SK-N-SH treated with all-trans-retinoic acid at 6 μM for 48 hours (cell line): ENCODE measurements at regions not wholly inside any gene's neighbourhood (a gene's known extent, or its start where the extent isn't known, plus 50 kb on each side); places are given as distances from the start of the nearest gene placed in this dataset.
"Not testable (repeated sequence)": the region's sequence is repeated elsewhere in the genome, so short reads cannot be mapped to it uniquely, and the experiment has no call there.

ENCODE experiments used
- ATAC-seq: fragments of 200-7000 bp; cut with Tn5 transposase; 3 replicates; pipeline ENCODE4 v1.9.1; 2020; ENCODE audit warnings: mild to moderate bottlenecking, moderate library complexity
- ARNTL ChIP-seq: fragments of 450-650 bp; formaldehyde crosslinking; IDR thresholded peaks from 2 replicates; pipeline ENCODE4 v1.5.0; 2020; ENCODE audit warnings: low read depth, mild to moderate bottlenecking, moderate library complexity, borderline replicate concordance
- BACH2 ChIP-seq: fragments of 250-450 bp; sonication (Bioruptor Pico); IDR thresholded peaks from 2 replicates; pipeline ENCODE4 v1.9.0; 2021; ENCODE audit warnings: mild to moderate bottlenecking, borderline replicate concordance
- CSDC2 ChIP-seq: fragments of 250-450 bp; sonication (Bioruptor Pico); IDR thresholded peaks from 2 replicates; pipeline ENCODE4 v1.5.0; 2020; ENCODE audit warnings: mild to moderate bottlenecking, moderate library complexity
- ESRRG ChIP-seq: fragments of 250-450 bp; sonication (Bioruptor Pico); IDR thresholded peaks from 2 replicates; pipeline ENCODE4 v1.6.1; 2021; ENCODE audit warnings: mild to moderate bottlenecking
- GLIS3 ChIP-seq: fragments of 250-450 bp; sonication (Bioruptor Pico); IDR thresholded peaks from 2 replicates; pipeline ENCODE4 v1.5.0; 2020; ENCODE audit warnings: mild to moderate bottlenecking, moderate library complexity
- ISL1 ChIP-seq: fragments of 250-450 bp; sonication (Bioruptor Pico); IDR thresholded peaks from 2 replicates; pipeline ENCODE4 v2.1.2; 2022; ENCODE audit warnings: mild to moderate bottlenecking, moderate library complexity
- OSR1 ChIP-seq: fragments of 250-450 bp; sonication (Bioruptor Pico); IDR thresholded peaks from 2 replicates; pipeline ENCODE4 v1.8.0; 2022; ENCODE audit warnings: moderate library complexity, mild to moderate bottlenecking, inconsistent platforms
- PPARA ChIP-seq: fragments of 250-450 bp; sonication (Bioruptor Pico); IDR thresholded peaks from 2 replicates; pipeline ENCODE4 v1.5.0; 2020; ENCODE audit warnings: mild to moderate bottlenecking, borderline replicate concordance
- RARB ChIP-seq: fragments of 250-450 bp; sonication (Bioruptor Pico); IDR thresholded peaks from 2 replicates; pipeline ENCODE4 v1.8.0; 2021; ENCODE audit warnings: mild to moderate bottlenecking, moderate library complexity
- SNAI2 ChIP-seq: fragments of 250-450 bp; sonication (Bioruptor Pico); IDR thresholded peaks from 2 replicates; pipeline ENCODE4 v1.5.0; 2020; ENCODE audit warnings: mild to moderate bottlenecking, moderate library complexity
- TCF4 ChIP-seq: fragments of 250-450 bp; sonication (Bioruptor Pico); IDR thresholded peaks from 2 replicates; pipeline ENCODE4 v1.8.0; 2021; ENCODE audit warnings: mild to moderate bottlenecking, moderate library complexity, borderline replicate concordance
- TOX ChIP-seq: fragments of 250-450 bp; sonication (Bioruptor Pico); IDR thresholded peaks from 2 replicates; pipeline ENCODE4 v1.8.0; 2021; ENCODE audit warnings: mild to moderate bottlenecking, moderate library complexity, borderline replicate concordance
- ZC3H10 ChIP-seq: fragments of 250-450 bp; sonication (Bioruptor Pico); IDR thresholded peaks from 2 replicates; pipeline ENCODE4 v1.5.1; 2021; ENCODE audit warnings: mild to moderate bottlenecking, moderate library complexity
- ZFP3 ChIP-seq: fragments of 250-450 bp; sonication (Bioruptor Pico); IDR thresholded peaks from 2 replicates; pipeline ENCODE4 v1.5.0; 2020; ENCODE audit warnings: mild to moderate bottlenecking, moderate library complexity
- ZFP30 ChIP-seq: fragments of 450-650 bp; formaldehyde crosslinking; IDR thresholded peaks from 2 replicates; pipeline ENCODE4 v1.5.0; 2022; ENCODE audit warnings: mild to moderate bottlenecking, moderate library complexity
- ZNF565 ChIP-seq: fragments of 450-650 bp; formaldehyde crosslinking; conservative IDR thresholded peaks from 2 replicates; pipeline ENCODE4 v1.5.0; 2020; ENCODE audit warnings: low read depth, mild to moderate bottlenecking, moderate library complexity
- ZNF70 ChIP-seq: fragments of 450-650 bp; formaldehyde crosslinking; IDR thresholded peaks from 2 replicates; pipeline ENCODE4 v1.5.0; 2020; ENCODE audit warnings: mild to moderate bottlenecking, moderate library complexity
- TF ChIP-seq, protein P1 (sequence below): fragments of 250-450 bp; sonication (Bioruptor Pico); IDR thresholded peaks from 2 replicates; pipeline ENCODE4 v1.8.0; 2021; ENCODE audit warnings: low read depth, mild to moderate bottlenecking, moderate library complexity, borderline replicate concordance
- TF ChIP-seq, protein P2 (sequence below): fragments of 250-450 bp; sonication (Bioruptor Pico); IDR thresholded peaks from 2 replicates; pipeline ENCODE4 v1.5.1; 2021; ENCODE audit warnings: mild to moderate bottlenecking, moderate library complexity
- TF ChIP-seq, protein P3 (sequence below): fragments of 250-450 bp; sonication (Bioruptor Pico); IDR thresholded peaks from 2 replicates; pipeline ENCODE4 v1.8.0; 2020; ENCODE audit warnings: mild to moderate bottlenecking, moderate library complexity, borderline replicate concordance
- TF ChIP-seq, protein P4 (sequence below): fragments of 250-450 bp; sonication (Bioruptor Pico); IDR thresholded peaks from 2 replicates; pipeline ENCODE4 v1.5.1; 2020; ENCODE audit warnings: low read depth, mild to moderate bottlenecking, moderate library complexity

DNA sequence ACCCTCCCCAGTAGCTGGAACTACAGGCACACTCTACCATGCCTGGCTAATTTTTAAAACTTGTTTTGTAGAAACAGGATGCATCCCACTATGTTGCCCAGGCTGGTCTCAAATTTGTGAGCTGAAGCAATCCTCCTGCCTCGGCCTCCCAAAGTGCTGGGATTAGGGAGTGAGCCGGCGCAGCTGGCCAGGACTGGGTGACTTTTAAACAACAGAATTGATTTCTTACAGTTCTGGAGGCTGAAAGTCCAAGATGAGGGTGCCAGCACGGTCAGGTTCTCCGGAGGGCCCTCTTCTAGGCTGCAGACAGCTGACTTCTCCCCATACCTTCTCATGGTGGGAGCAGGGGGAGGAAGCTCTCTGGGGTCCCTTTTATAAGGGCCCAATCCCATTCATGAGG, 75.2 kb upstream of the CHST15 start:
- ATAC-seq, result no peak
- TF ChIP-seq TCF4 (CRISPR knock-in tag), result no peak
- TF ChIP-seq, protein P1, sequence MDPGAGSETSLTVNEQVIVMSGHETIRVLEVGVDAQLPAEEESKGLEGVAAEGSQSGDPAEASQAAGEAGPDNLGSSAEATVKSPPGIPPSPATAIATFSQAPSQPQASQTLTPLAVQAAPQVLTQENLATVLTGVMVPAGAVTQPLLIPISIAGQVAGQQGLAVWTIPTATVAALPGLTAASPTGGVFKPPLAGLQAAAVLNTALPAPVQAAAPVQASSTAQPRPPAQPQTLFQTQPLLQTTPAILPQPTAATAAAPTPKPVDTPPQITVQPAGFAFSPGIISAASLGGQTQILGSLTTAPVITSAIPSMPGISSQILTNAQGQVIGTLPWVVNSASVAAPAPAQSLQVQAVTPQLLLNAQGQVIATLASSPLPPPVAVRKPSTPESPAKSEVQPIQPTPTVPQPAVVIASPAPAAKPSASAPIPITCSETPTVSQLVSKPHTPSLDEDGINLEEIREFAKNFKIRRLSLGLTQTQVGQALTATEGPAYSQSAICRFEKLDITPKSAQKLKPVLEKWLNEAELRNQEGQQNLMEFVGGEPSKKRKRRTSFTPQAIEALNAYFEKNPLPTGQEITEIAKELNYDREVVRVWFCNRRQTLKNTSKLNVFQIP (CRISPR knock-in tag), result no peak
- TF ChIP-seq OSR1 (CRISPR knock-in tag), result no peak
- TF ChIP-seq, protein P2, sequence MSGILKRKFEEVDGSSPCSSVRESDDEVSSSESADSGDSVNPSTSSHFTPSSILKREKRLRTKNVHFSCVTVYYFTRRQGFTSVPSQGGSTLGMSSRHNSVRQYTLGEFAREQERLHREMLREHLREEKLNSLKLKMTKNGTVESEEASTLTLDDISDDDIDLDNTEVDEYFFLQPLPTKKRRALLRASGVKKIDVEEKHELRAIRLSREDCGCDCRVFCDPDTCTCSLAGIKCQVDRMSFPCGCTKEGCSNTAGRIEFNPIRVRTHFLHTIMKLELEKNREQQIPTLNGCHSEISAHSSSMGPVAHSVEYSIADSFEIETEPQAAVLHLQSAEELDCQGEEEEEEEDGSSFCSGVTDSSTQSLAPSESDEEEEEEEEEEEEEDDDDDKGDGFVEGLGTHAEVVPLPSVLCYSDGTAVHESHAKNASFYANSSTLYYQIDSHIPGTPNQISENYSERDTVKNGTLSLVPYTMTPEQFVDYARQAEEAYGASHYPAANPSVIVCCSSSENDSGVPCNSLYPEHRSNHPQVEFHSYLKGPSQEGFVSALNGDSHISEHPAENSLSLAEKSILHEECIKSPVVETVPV (CRISPR knock-in tag), result no peak
- no peak for TF ChIP-seq GLIS3
- no peak for TF ChIP-seq ARNTL (CRISPR knock-in tag)
- no peak for TF ChIP-seq RARB
- TF ChIP-seq ZFP30, result no peak
- no peak for TF ChIP-seq ZC3H10 (CRISPR knock-in tag)
- no peak for TF ChIP-seq ESRRG
- no peak for TF ChIP-seq ISL1 (CRISPR knock-in tag)
- TF ChIP-seq CSDC2 (CRISPR knock-in tag), result no peak

DNA sequence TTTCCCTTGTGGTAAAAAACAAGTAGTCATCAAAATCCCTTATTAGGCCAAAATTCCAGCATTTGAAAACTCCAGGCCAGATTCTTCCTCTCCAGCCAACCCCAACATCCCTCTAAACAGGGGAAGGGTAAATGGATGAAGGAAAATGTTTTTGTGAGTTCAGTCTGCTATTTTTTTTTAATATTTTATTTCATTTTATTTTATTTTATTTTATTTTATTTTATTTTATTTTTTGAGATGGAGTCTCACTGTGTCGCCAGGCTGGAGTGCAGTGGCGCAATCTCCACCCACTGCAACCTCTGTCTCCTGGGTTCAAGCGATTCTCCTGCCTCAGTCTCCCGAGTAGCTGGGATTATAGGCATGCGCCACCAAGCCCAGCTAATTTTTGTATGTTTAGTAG, 74.5 kb upstream of the CHST15 start:
- ATAC-seq, result not testable (repeated sequence)

DNA sequence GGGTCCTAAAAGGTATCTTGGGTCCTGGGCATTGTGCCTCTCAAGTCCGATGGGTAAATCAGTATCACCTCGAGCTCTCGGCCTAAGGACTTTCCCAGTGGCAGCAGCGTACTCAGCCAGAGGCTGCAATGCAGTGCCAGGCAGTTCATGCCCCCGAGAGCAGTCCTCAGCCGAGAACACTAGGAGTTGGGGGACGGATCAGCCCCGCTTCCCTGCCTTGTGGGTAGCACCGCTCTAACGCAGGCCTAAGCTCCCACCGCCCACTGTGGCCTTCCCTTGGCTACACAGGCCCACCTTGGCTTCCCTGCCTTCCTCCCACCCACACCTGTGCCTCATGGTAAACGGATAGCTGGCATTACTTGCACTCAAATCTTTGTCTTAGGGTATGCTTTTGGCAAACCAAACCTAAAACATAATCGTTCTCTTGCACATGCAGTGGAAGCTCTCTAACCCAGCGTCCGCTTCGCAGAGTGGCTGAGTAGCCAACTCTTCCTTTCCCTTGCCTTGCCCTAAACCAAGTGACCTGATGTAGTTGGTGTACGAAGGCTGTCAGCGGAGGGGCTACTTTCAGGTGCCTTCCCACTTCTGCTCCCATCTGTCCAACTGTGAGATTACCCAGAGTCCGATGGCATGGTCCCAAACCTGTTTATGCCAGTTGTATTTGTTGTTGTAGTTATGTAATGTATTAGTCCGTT, 73.2 kb upstream of the CHST15 start:
- no peak for ATAC-seq
- TF ChIP-seq ZC3H10 (CRISPR knock-in tag) (no peak), ZNF565 (CRISPR knock-in tag) (no peak), ISL1 (CRISPR knock-in tag) (no peak), BACH2 (CRISPR knock-in tag) (no peak), CSDC2 (CRISPR knock-in tag) (no peak)
- TF ChIP-seq, protein P1 (CRISPR knock-in tag), result no peak
- TF ChIP-seq, protein P3, sequence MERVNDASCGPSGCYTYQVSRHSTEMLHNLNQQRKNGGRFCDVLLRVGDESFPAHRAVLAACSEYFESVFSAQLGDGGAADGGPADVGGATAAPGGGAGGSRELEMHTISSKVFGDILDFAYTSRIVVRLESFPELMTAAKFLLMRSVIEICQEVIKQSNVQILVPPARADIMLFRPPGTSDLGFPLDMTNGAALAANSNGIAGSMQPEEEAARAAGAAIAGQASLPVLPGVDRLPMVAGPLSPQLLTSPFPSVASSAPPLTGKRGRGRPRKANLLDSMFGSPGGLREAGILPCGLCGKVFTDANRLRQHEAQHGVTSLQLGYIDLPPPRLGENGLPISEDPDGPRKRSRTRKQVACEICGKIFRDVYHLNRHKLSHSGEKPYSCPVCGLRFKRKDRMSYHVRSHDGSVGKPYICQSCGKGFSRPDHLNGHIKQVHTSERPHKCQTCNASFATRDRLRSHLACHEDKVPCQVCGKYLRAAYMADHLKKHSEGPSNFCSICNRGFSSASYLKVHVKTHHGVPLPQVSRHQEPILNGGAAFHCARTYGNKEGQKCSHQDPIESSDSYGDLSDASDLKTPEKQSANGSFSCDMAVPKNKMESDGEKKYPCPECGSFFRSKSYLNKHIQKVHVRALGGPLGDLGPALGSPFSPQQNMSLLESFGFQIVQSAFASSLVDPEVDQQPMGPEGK (CRISPR knock-in tag), result no peak

DNA sequence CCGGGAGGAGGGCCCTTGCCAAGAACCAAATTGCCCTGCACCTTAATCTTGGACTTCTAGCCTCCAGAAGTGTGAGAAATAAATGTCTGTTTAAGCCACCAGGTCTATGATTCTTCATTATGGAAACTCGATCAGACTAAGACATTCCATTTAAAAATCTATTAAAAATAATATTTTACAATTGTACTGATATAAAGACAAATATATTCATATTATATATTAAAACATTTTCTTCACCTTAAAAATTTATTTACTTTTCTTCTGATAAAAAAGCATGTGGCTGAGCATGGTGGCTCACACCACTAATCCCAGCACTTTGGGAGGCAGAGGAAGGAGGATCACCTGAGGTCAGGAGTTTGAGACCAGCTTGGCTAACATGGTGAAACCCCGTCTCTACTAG, 72.4 kb upstream of the CHST15 start:
- no peak for ATAC-seq
- no peak for TF ChIP-seq TOX (CRISPR knock-in tag)
- no peak for TF ChIP-seq ARNTL (CRISPR knock-in tag)
- TF ChIP-seq, protein P1 (CRISPR knock-in tag), result no peak
- no peak for TF ChIP-seq CSDC2 (CRISPR knock-in tag)
- TF ChIP-seq ZNF70 (CRISPR knock-in tag), result no peak
- TF ChIP-seq GLIS3, result no peak
- TF ChIP-seq ZFP30, result no peak
- TF ChIP-seq, protein P4, sequence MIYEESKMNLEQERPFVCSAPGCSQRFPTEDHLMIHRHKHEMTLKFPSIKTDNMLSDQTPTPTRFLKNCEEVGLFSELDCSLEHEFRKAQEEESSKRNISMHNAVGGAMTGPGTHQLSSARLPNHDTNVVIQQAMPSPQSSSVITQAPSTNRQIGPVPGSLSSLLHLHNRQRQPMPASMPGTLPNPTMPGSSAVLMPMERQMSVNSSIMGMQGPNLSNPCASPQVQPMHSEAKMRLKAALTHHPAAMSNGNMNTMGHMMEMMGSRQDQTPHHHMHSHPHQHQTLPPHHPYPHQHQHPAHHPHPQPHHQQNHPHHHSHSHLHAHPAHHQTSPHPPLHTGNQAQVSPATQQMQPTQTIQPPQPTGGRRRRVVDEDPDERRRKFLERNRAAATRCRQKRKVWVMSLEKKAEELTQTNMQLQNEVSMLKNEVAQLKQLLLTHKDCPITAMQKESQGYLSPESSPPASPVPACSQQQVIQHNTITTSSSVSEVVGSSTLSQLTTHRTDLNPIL (CRISPR knock-in tag), result no peak
- TF ChIP-seq SNAI2, result no peak
- no peak for TF ChIP-seq BACH2 (CRISPR knock-in tag)
- TF ChIP-seq, protein P2 (CRISPR knock-in tag), result no peak
- TF ChIP-seq ESRRG, result no peak
- TF ChIP-seq ISL1 (CRISPR knock-in tag), result no peak
- no peak for TF ChIP-seq TCF4 (CRISPR knock-in tag)
- no peak for TF ChIP-seq ZFP3 (CRISPR knock-in tag)
- TF ChIP-seq OSR1 (CRISPR knock-in tag), result no peak
- no peak for TF ChIP-seq PPARA (CRISPR knock-in tag)
- TF ChIP-seq ZNF565 (CRISPR knock-in tag), result no peak
